MCF 10A (cell line): ENCODE measurements at regions not wholly inside any gene's neighbourhood (a gene's known extent, or its start where the extent isn't known, plus 50 kb on each side); places are given as distances from the start of the nearest gene placed in this dataset.

Experiments
- BruUV-seq: library from RNA; stranded (reverse); fragments of 400-500 nt; replicated peaks from 2 replicates; lab custom pipeline; 2021; lab: Mats Ljungman, UMichigan
- CTCF ChIA-PET: fragments of 300-600 bp; sonication (Branson Sonifier 250); formaldehyde crosslinking; extraction: SDS; loops from one replicate; lab custom pipeline; 2021; ENCODE audit warnings: antibody characterized with exemption, inconsistent platforms; lab: Yijun Ruan, JAX
- POLR2A ChIA-PET: fragments of 300-600, 350-650 bp; sonication (Branson Sonifier 250); formaldehyde crosslinking; extraction: SDS; loops from one replicate; lab custom pipeline; 2020; ENCODE audit warnings: antibody characterized with exemption, inconsistent platforms; lab: Yijun Ruan, JAX
- DNase-seq: peaks from one replicate; pipeline ENCODE4 v3.0.0-alpha.2; 2018; ENCODE audit not compliant: unreplicated experiment
- H3K27ac Mint-ChIP-seq: one replicate; pipeline ENCODE4 v1.8.0; 2022; ENCODE audit warnings: mild to moderate bottlenecking, low read depth, mixed read lengths; ENCODE audit not compliant: unreplicated experiment
- H3K27me3 Mint-ChIP-seq: one replicate; pipeline ENCODE4 v1.8.0; 2022; ENCODE audit warnings: mixed read lengths; ENCODE audit not compliant: insufficient read depth, unreplicated experiment
- H3K36me3 Mint-ChIP-seq: one replicate; pipeline ENCODE4 v1.8.0; 2022; ENCODE audit warnings: mild to moderate bottlenecking, moderate library complexity, mixed read lengths; ENCODE audit not compliant: insufficient read depth, unreplicated experiment
- H3K4me1 Mint-ChIP-seq: one replicate; pipeline ENCODE4 v1.8.0; 2022; ENCODE audit warnings: mixed read lengths; ENCODE audit not compliant: insufficient read depth, unreplicated experiment
- H3K4me3 Mint-ChIP-seq: one replicate; pipeline ENCODE4 v1.8.0; 2022; ENCODE audit warnings: mild to moderate bottlenecking, moderate library complexity, mixed read lengths; ENCODE audit not compliant: unreplicated experiment
- H3K9me3 Mint-ChIP-seq: one replicate; pipeline ENCODE4 v1.8.0; 2022; ENCODE audit warnings: mixed read lengths; ENCODE audit not compliant: unreplicated experiment
- CTCF ChIP-seq: fragments of 200-600 bp; IDR thresholded peaks from one replicate; pipeline ENCODE4 v1.8.0; 2022; ENCODE audit warnings: antibody characterized with exemption, mild to moderate bottlenecking; ENCODE audit not compliant: unreplicated experiment
- intact Hi-C: fragments of 100-400 bp; cut with micrococcal nuclease; formaldehyde crosslinking; loops from 2 replicates; pipeline ENCODE4 v1.14.1; 2022

GRCh38 chr3:86578071-86578470 lies 412.9 kb downstream of the VGLL3 start:
- no peak for TF ChIP-seq CTCF
- peak; percentile 2 for DNase-seq

GRCh38 chr3:86563400-86563970 lies 427.5 kb downstream of the VGLL3 start:
- POLR2A ChIA-PET = no interaction called here
- BruUV-seq = no TSS peak
- peaks cover 64% of the 10 kb centered on the region for H3K27me3 Mint-ChIP-seq

More at GRCh38 chr3:86578071-86578470, 412.9 kb downstream of the VGLL3 start:
- H3K27ac Mint-ChIP-seq = no peak overlapping the region
- no peak overlapping the region for H3K4me3 Mint-ChIP-seq
- peaks cover 65% of the 10 kb centered on the region for H3K27me3 Mint-ChIP-seq
- no peaks in the 10 kb centered on the region for H3K4me1 Mint-ChIP-seq
- ChIA-PET POLR2A (no interaction called here), CTCF (no interaction called here)
- intact Hi-C loops = no loop called here
- no TSS peak for BruUV-seq
- H3K36me3 Mint-ChIP-seq = no peaks in the 10 kb centered on the region
- peaks cover 16% of the 10 kb centered on the region for H3K9me3 Mint-ChIP-seq

GRCh38 chr3:86562090-86562489 lies 428.9 kb downstream of the VGLL3 start:
- no peak for TF ChIP-seq CTCF
- H3K9me3 Mint-ChIP-seq = no peaks in the 10 kb centered on the region
- no TSS peak for BruUV-seq
- CTCF ChIA-PET = interaction anchor here (0.6 to 5.1 kb wide), 6 partner anchors 8 to 755 kb away, joined by 3 to 37 read pairs (median 4); no protein-coding TSS in a partner anchor
- no peak overlapping the region for H3K27ac Mint-ChIP-seq
- H3K4me3 Mint-ChIP-seq = no peak overlapping the region
- POLR2A ChIA-PET = no interaction called here
- H3K36me3 Mint-ChIP-seq = no peaks in the 10 kb centered on the region
- peaks cover 64% of the 10 kb centered on the region for H3K27me3 Mint-ChIP-seq
- no peaks in the 10 kb centered on the region for H3K4me1 Mint-ChIP-seq
- DNase-seq = no peak
- intact Hi-C loops = loop anchor here (10.0 kb wide), 1 partner anchor 523 kb away; no protein-coding TSS in a partner anchor

More at GRCh38 chr3:86563400-86563970, 427.5 kb downstream of the VGLL3 start:
- Mint-ChIP-seq H3K4me1 (no peaks in the 10 kb centered on the region), H3K27ac (no peak overlapping the region), H3K36me3 (no peaks in the 10 kb centered on the region), H3K9me3 (no peaks in the 10 kb centered on the region), H3K4me3 (no peak overlapping the region)
- CTCF ChIA-PET = interaction anchor here (0.6 to 5.1 kb wide), 7 partner anchors 11 to 743 kb away, joined by 3 to 37 read pairs (median 3); no protein-coding TSS in a partner anchor
- DNase-seq = peak; percentile 49
- intact Hi-C loops = loop anchor here (1.0 to 10.0 kb wide), 3 partner anchors 383 to 742 kb away; no protein-coding TSS in a partner anchor
- TF ChIP-seq CTCF = peak; percentile 46

- H3K4me3 Mint-ChIP-seq = no peak overlapping the region
- DNase-seq = no peak
- ChIA-PET CTCF (interaction anchor here (2.6 to 5.1 kb wide), 2 partner anchors 15 to 741 kb away, joined by 11 to 37 read pairs; no protein-coding TSS in a partner anchor), POLR2A (no interaction called here)
- no peaks in the 10 kb centered on the region for H3K9me3 Mint-ChIP-seq
- intact Hi-C loops = loop anchor here (10.0 kb wide), 1 partner anchor 524 kb away; no protein-coding TSS in a partner anchor
- no peak overlapping the region for H3K27ac Mint-ChIP-seq
- H3K27me3 Mint-ChIP-seq = peaks cover 61% of the 10 kb centered on the region
- no peaks in the 10 kb centered on the region for H3K4me1 Mint-ChIP-seq
- no TSS peak for BruUV-seq
- TF ChIP-seq CTCF = no peak
- no peaks in the 10 kb centered on the region for H3K36me3 Mint-ChIP-seq
Observed at GRCh38 chr3:86561215-86561614, 429.7 kb downstream of the VGLL3 start.
